Upper lobe of left lung (tissue), 6 donors: ENCODE measurements at regions not wholly inside any gene's neighbourhood (a gene's known extent, or its start where the extent isn't known, plus 50 kb on each side); places are given as distances from the start of the nearest gene placed in this dataset.
"Not testable (repeated sequence)": the region's sequence is repeated elsewhere in the genome, so short reads cannot be mapped to it uniquely, and the experiment has no call there.

Source experiments
- ATAC-seq, 2 donors: fragments of 200-7000 bp; cut with Tn5 transposase; one replicate each; pipeline ENCODE4 v1.9.1; 2022; ENCODE audit warnings: mild to moderate bottlenecking in 2 of 2, moderate library complexity in 2 of 2; ENCODE audit not compliant: low FRiP score in 2 of 2
- DNase-seq, 2 donors: peaks; one replicate each; pipeline ENCODE4 v3.0.0-alpha.2; 2019 to 2020
- H3K27ac ChIP-seq, 4 donors: fragments of 200-600 bp; sonication (generic); one replicate each; pipeline ENCODE4 v1.5.1; 2016 to 2019
- H3K27me3 ChIP-seq, 4 donors: fragments of 200-600 bp; sonication (generic); one replicate each; pipeline ENCODE4 v1.5.1; 2017 to 2019
- H3K36me3 ChIP-seq, 4 donors: fragments of 200-600 bp; sonication (generic); one replicate each; pipeline ENCODE4 v1.5.1; 2016 to 2019
- H3K4me1 ChIP-seq, 4 donors: fragments of 200-600 bp; sonication (generic); one replicate each; pipeline ENCODE4 v1.5.1; 2018 to 2019
- H3K4me3 ChIP-seq, 4 donors: fragments of 200-600 bp; sonication (generic); one replicate each; pipeline ENCODE4 v1.5.1; 2017 to 2019; ENCODE audit warnings: mild to moderate bottlenecking in 2 of 4, moderate library complexity in 1 of 4
- H3K9me3 ChIP-seq, 4 donors: fragments of 200-600 bp; sonication (generic); one replicate each; pipeline ENCODE4 v1.5.1; 2018 to 2019
- CTCF ChIP-seq, 6 experiments: fragments of 450-650 bp in 4 of 6; fragments of 200-600 bp in 2 of 6; sonication (generic) in 2 of 6; IDR thresholded peaks; one replicate each; pipeline ENCODE4 v1.5.1; 2016 to 2019; ENCODE audit warnings: antibody characterized with exemption in 6 of 6
- EP300 ChIP-seq, 4 donors: sonication (generic); formaldehyde crosslinking; IDR thresholded peaks; one replicate each; pipeline ENCODE4 v1.5.1; 2017; ENCODE audit warnings: antibody characterized with exemption in 4 of 4, control low read depth in 2 of 4
- POLR2A ChIP-seq, 4 donors: fragments of 450-650 bp; IDR thresholded peaks; one replicate each; pipeline ENCODE4 v1.5.1; 2016 to 2017; ENCODE audit warnings: antibody characterized with exemption in 4 of 4, mild to moderate bottlenecking in 2 of 4
- POLR2AphosphoS5 ChIP-seq, 2 donors: sonication (generic); formaldehyde crosslinking; IDR thresholded peaks; one replicate each; pipeline ENCODE4 v1.5.1; 2017; ENCODE audit warnings: antibody characterized with exemption in 2 of 2
- WGBS, 2 donors: methylation state at CpG; one replicate each; pipeline ENCODE4 v1.1.5; 2017 to 2018; 5-methylcytosine and 5-hydroxymethylcytosine counted together
- donor health status: DM: no; HTN: no; CAD: no; lungs with moderate emphysema.
- donor health status: DM: no; HTN: yes; CAD: no; lungs with severe emphysema.

GRCh38 chrX:130539721-130540321 is 138.0 kb downstream of the RBMX2 start:
- ATAC-seq = no peak
- Histone ChIP-seq H3K4me3 (no peak overlapping the region), H3K9me3 (no peaks in the 10 kb centered on the region), H3K27me3 (no peaks in the 10 kb centered on the region), H3K36me3 (no peaks in the 10 kb centered on the region), H3K4me1 (no peaks in the 10 kb centered on the region), H3K27ac (no peak overlapping the region)
- TF ChIP-seq EP300 (IDR thresholded peaks at IDR 0.05) (no peak), POLR2A (IDR thresholded peaks at IDR 0.05) (no peak), CTCF (IDR thresholded peaks at IDR 0.05) (peak in 4 of 6 experiments; percentile 13 to 51 (median 44)), POLR2AphosphoS5 (IDR thresholded peaks at IDR 0.05) (no peak)
- peak in 1 of 2 donors; percentile 45 for DNase-seq
- 13 to 20% methylated on average over 15 of the region's 15 CpGs for WGBS, 2 donors

- DNase-seq (no peak), ATAC-seq (no peak)
- Histone ChIP-seq H3K27ac (no peak overlapping the region), H3K27me3 (no peaks in the 10 kb centered on the region), H3K9me3 (no peaks in the 10 kb centered on the region), H3K4me3 (no peak overlapping the region), H3K4me1 (no peaks in the 10 kb centered on the region), H3K36me3 (no peaks in the 10 kb centered on the region)
- TF ChIP-seq CTCF (IDR thresholded peaks at IDR 0.05) (no peak), POLR2AphosphoS5 (IDR thresholded peaks at IDR 0.05) (no peak), EP300 (IDR thresholded peaks at IDR 0.05) (no peak), POLR2A (IDR thresholded peaks at IDR 0.05) (no peak)
- WGBS, 2 donors = 60 to 74% methylated on average over 4 of the region's 4 CpGs
Observed at GRCh38 chrX:130543603-130544325, 142.0 kb downstream of the RBMX2 start.

GRCh38 chrX:130545796-130546195 is 144.0 kb downstream of the RBMX2 start:
- H3K27me3 ChIP-seq = no peaks in the 10 kb centered on the region
- H3K9me3 ChIP-seq = no peaks in the 10 kb centered on the region
- no peak for DNase-seq
- no peaks in the 10 kb centered on the region for H3K4me1 ChIP-seq
- TF ChIP-seq CTCF (IDR thresholded peaks at IDR 0.05) (no peak), POLR2A (IDR thresholded peaks at IDR 0.05) (no peak), POLR2AphosphoS5 (IDR thresholded peaks at IDR 0.05) (no peak), EP300 (IDR thresholded peaks at IDR 0.05) (no peak)
- no peaks in the 10 kb centered on the region for H3K36me3 ChIP-seq
- H3K4me3 ChIP-seq = no peak overlapping the region
- 87 to 95% methylated on average over 2 of the region's 2 CpGs for WGBS, 2 donors
- H3K27ac ChIP-seq = no peak overlapping the region
- no peak for ATAC-seq

DNA sequence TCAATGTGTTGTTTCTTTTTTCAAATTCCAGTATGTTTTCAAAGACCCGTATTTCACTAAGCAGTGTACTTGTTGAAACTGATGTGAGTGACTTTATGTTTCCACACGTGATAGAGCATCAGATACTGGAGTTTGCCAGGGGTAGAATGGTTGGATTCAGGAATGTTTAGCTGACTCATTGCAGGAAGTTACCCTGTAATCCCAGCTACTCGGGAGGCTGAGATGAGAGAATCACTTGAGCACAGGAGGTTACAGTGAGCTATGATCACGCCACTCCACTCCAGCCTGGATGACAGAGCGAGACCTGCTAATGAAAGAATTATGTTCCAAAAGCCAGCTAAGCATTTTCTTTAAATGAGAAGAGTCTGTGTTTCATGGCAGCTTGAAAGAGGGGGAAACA is 147.6 kb downstream of the RBMX2 start:
- WGBS, 2 donors = 57 to 67% methylated on average over 5 of the region's 5 CpGs
- not testable (repeated sequence) for H3K4me3 ChIP-seq, H3K27me3 ChIP-seq, H3K4me1 ChIP-seq, H3K36me3 ChIP-seq, H3K9me3 ChIP-seq, ATAC-seq, H3K27ac ChIP-seq, DNase-seq

- DNase-seq (no peak), ATAC-seq (no peak)
- H3K4me1 ChIP-seq = no peaks in the 10 kb centered on the region
- 69 to 82% methylated on average over 2 of the region's 2 CpGs for WGBS, 2 donors
- TF ChIP-seq EP300 (IDR thresholded peaks at IDR 0.05) (no peak), POLR2AphosphoS5 (IDR thresholded peaks at IDR 0.05) (no peak), CTCF (IDR thresholded peaks at IDR 0.05) (no peak), POLR2A (IDR thresholded peaks at IDR 0.05) (no peak)
- H3K27ac ChIP-seq = no peak overlapping the region
- no peaks in the 10 kb centered on the region for H3K9me3 ChIP-seq
- no peak overlapping the region for H3K4me3 ChIP-seq
- no peaks in the 10 kb centered on the region for H3K27me3 ChIP-seq
- H3K36me3 ChIP-seq = no peaks in the 10 kb centered on the region
Observed at GRCh38 chrX:130550351-130550750, 148.6 kb downstream of the RBMX2 start.
